ENCODE measurements at regions not wholly inside any gene's neighbourhood (a gene's known extent, or its start where the extent isn't known, plus 50 kb on each side); places are given as distances from the start of the nearest gene placed in this dataset.

GRCh38 chr7:18224138-18224537 is 196.5 kb upstream of the PRPS1L1 start:
- no peak for TF ChIP-seq CTCF (tag by site-specific recombination; IDR thresholded peaks at IDR 0.05)
- no peak for TF ChIP-seq KLF9 (tag by site-specific recombination; IDR thresholded peaks at IDR 0.05; ENCODE audit: low read depth)
- no peak for TF ChIP-seq ZNF146 (tag by site-specific recombination; IDR thresholded peaks at IDR 0.05)
- no peak for TF ChIP-seq ZNF19 (tag by site-specific recombination; IDR thresholded peaks at IDR 0.05; ENCODE audit: low read depth)
- no peak for TF ChIP-seq GLIS1 (tag by site-specific recombination; IDR thresholded peaks at IDR 0.05)
- TF ChIP-seq ZNF76 (tag by site-specific recombination; IDR thresholded peaks at IDR 0.05; ENCODE audit: borderline replicate concordance, low read depth), result no peak
